K562 (cell line): ENCODE measurements at regions not wholly inside any gene's neighbourhood (a gene's known extent, or its start where the extent isn't known, plus 50 kb on each side); places are given as distances from the start of the nearest gene placed in this dataset.

ENCODE experiments used
- ATAC-seq: fragments of 200-7000 bp; cut with Tn5 transposase; 3 replicates; pipeline ENCODE4 v1.9.1; 2020; ENCODE audit warnings: moderate library complexity
- BruUV-seq: library from RNA; stranded (reverse); fragments of 400-500 nt; replicated peaks from 2 replicates; lab custom pipeline; 2021; lab: Mats Ljungman, UMichigan
- CTCF ChIA-PET: fragments of 300-600 bp; formaldehyde crosslinking; extraction: SDS; loops from one replicate; lab custom pipeline; 2021; ENCODE audit warnings: low intra/inter-chr PET ratio; lab: Yijun Ruan, JAX
- POLR2A ChIA-PET: fragments of 300-600, 350-650 bp; sonication (Branson Sonifier 250); formaldehyde crosslinking; extraction: SDS; loops from one replicate; lab custom pipeline; 2021; ENCODE audit warnings: antibody characterized with exemption, inconsistent platforms; lab: Yijun Ruan, JAX
- DNase-seq, 4 experiments: peaks; one replicate each; pipeline versions ENCODE4 v3.0.0 to v3.0.0-alpha.2; 2011 to 2018; ENCODE audit warnings: low spot score in 3 of 4, mixed read lengths in 3 of 4; ENCODE audit errors: extremely low read depth in 1 of 4
- FAIRE-seq: peaks from 2 replicates; lab custom pipeline; 2011; peaks lifted over from hg19 to GRCh38; lab: Jason Lieb, UNC
- H2AFZ ChIP-seq: 2 replicates; pipeline ENCODE4 v1.6.0; 2011; ENCODE audit warnings: low read depth, low read length, control low read depth, inconsistent platforms
- H3K27ac ChIP-seq: fragments of 200-600 bp; 3 replicates; pipeline ENCODE4 v1.8.0; 2011; ENCODE audit warnings: low read depth, mild to moderate bottlenecking, control low read depth, inconsistent platforms, low read length, moderate library complexity, mixed read lengths; ENCODE audit errors: extremely low read depth
- H3K27me3 ChIP-seq, 2 experiments: fragments of 300-600 bp in 1 of 2; 2 replicates in 1 of 2; 3 replicates in 1 of 2; pipeline versions ENCODE4 v1.6.0 to v1.8.0; 2011; ENCODE audit warnings: inconsistent platforms in 2 of 2, low read length in 2 of 2, mild to moderate bottlenecking in 1 of 2, mixed read lengths in 1 of 2, moderate library complexity in 1 of 2; ENCODE audit not compliant: control insufficient read depth in 2 of 2, insufficient read depth in 2 of 2
- H3K36me3 ChIP-seq: fragments of 300-600 bp; 3 replicates; pipeline ENCODE4 v1.8.0; 2011; ENCODE audit warnings: mild to moderate bottlenecking, low read length, inconsistent platforms; ENCODE audit not compliant: control insufficient read depth, insufficient read depth
- H3K4me1 ChIP-seq, 2 experiments: fragments of 200-600 bp in 1 of 2; replicated peaks in 1 of 2; 2 replicates in 1 of 2; 3 replicates in 1 of 2; pipeline versions ENCODE4 v1.5.1 to v1.8.0; 2011; ENCODE audit warnings: inconsistent platforms in 2 of 2, low read length in 2 of 2, mild to moderate bottlenecking in 1 of 2, mixed read lengths in 1 of 2, moderate library complexity in 1 of 2; ENCODE audit not compliant: control insufficient read depth in 2 of 2, insufficient read depth in 2 of 2
- H3K4me2 ChIP-seq: 2 replicates; pipeline ENCODE4 v1.6.1; 2011; ENCODE audit warnings: low read length, control low read depth, inconsistent platforms, mixed read lengths; ENCODE audit not compliant: insufficient read depth
- H3K4me3 ChIP-seq: fragments of 200-600 bp; sonication (generic), shearing (Covaris generic); 2 replicates; pipeline ENCODE4 v1.5.1; 2016; ENCODE audit warnings: control low read depth, inconsistent platforms
- H3K79me2 ChIP-seq: fragments of 200-600 bp; 3 replicates; pipeline ENCODE4 v1.8.0; 2011; ENCODE audit warnings: low read length, inconsistent platforms; ENCODE audit not compliant: control insufficient read depth, insufficient read depth
- H3K9ac ChIP-seq, 2 experiments: 2 replicates each; pipeline versions ENCODE4 v1.6.0 to v1.6.1; 2011; ENCODE audit warnings: low read depth in 2 of 2, low read length in 2 of 2, control low read depth in 1 of 2, inconsistent platforms in 1 of 2, mild to moderate bottlenecking in 1 of 2, mixed read lengths in 1 of 2; ENCODE audit not compliant: insufficient read depth in 1 of 2
- H3K9me1 ChIP-seq: one replicate; pipeline ENCODE4 v1.6.0; 2011; ENCODE audit warnings: inconsistent platforms, mild to moderate bottlenecking, low read length, moderate library complexity; ENCODE audit not compliant: control insufficient read depth, insufficient read depth
- H3K9me3 ChIP-seq: replicated peaks from 2 replicates; pipeline ENCODE4 v1.5.1; 2011; ENCODE audit warnings: low read depth, low read length, inconsistent platforms; ENCODE audit not compliant: control insufficient read depth, insufficient read depth
- H4K20me1 ChIP-seq: replicated peaks from 2 replicates; pipeline ENCODE4 v1.6.1; 2011; ENCODE audit warnings: low read length, inconsistent platforms, mixed read lengths; ENCODE audit not compliant: control insufficient read depth, insufficient read depth
- HMGN3 ChIP-seq: IDR thresholded peaks from 2 replicates; pipeline ENCODE4 v1.6.1; 2011; ENCODE audit warnings: borderline replicate concordance, low read depth, mild to moderate bottlenecking, mixed read lengths, low read length; ENCODE audit not compliant: insufficient read length; ENCODE audit errors: extremely low read depth
- MEF2A ChIP-seq: IDR thresholded peaks from 2 replicates; pipeline ENCODE4 v1.6.1; 2011; ENCODE audit warnings: low read depth, mild to moderate bottlenecking, low read length, moderate library complexity; ENCODE audit not compliant: control insufficient read depth
- TFAP4 ChIP-seq: sonication (generic); formaldehyde crosslinking; IDR thresholded peaks from 2 replicates; pipeline ENCODE4 v1.8.0; 2022; ENCODE audit warnings: missing genetic modification reagents, mild to moderate bottlenecking, moderate library complexity, borderline replicate concordance
- ZNF124 ChIP-seq: sonication (generic); formaldehyde crosslinking; IDR thresholded peaks from 2 replicates; pipeline ENCODE4 v1.8.1; 2022; ENCODE audit warnings: missing genetic modification reagents
- WGBS: fragments of 100-300 bp; shearing (Covaris generic); methylation state at CpG from one replicate; pipeline ENCODE4 v1.1.6; 2016; ENCODE audit warnings: low coverage, mixed read lengths; ENCODE audit not compliant: insufficient coverage; ENCODE audit errors: missing lambda C conversion rate; 5-methylcytosine and 5-hydroxymethylcytosine counted together
- in situ Hi-C: fragments of 300-500 bp; cut with MboI; formaldehyde crosslinking; loops from 4 replicates; pipeline ENCODE4 v1.15.0; 2018; ENCODE audit warnings: inconsistent platforms, mixed read lengths
- intact Hi-C: fragments of 100-400 bp; cut with micrococcal nuclease; formaldehyde crosslinking; loops from 2 replicates; pipeline ENCODE4 v1.14.2; 2022

GRCh38 chr9:95373069-95373681 lies 55.7 kb upstream of the FANCC start:
- FAIRE-seq = no peak
- no peak overlapping the region for H2AFZ ChIP-seq

More at GRCh38 chr9:95373069-95373681, 55.7 kb upstream of the FANCC start:
- H3K36me3 ChIP-seq = no peaks in the 10 kb centered on the region
- ChIA-PET CTCF (interaction anchor here (0.6 kb wide), 1 partner anchor 765 kb away, joined by 3 read pairs; no protein-coding TSS in a partner anchor), POLR2A (no interaction called here)
- in situ Hi-C loops = no loop called here
- H3K9me1 ChIP-seq = no peaks in the 10 kb centered on the region
- H4K20me1 ChIP-seq = no peaks in the 10 kb centered on the region
- ATAC-seq = no peak
- no peak for TF ChIP-seq TFAP4 (CRISPR knock-in tag)
- TF ChIP-seq HMGN3 = no peak
- TF ChIP-seq MEF2A = no peak
- no peak for TF ChIP-seq ZNF124 (CRISPR knock-in tag)
- intact Hi-C loops = no loop called here
- H3K9me3 ChIP-seq = no peaks in the 10 kb centered on the region
- H3K9ac ChIP-seq = no peak overlapping the region
- no peak for DNase-seq
- no peaks in the 10 kb centered on the region for H3K79me2 ChIP-seq
- no peak overlapping the region for H3K4me2 ChIP-seq
- H3K27me3 ChIP-seq = peaks cover 39 to 58% of the 10 kb centered on the region in 2 experiments; a peak in 4 of 5 replicates
- 6% methylated on average over 6 of the region's 6 CpGs for WGBS
- no peak overlapping the region for H3K4me3 ChIP-seq
- no peak overlapping the region for H3K27ac ChIP-seq
- BruUV-seq = no TSS peak
- H3K4me1 ChIP-seq = peaks cover 0 to 5% of the 10 kb centered on the region in 2 experiments; a peak in 2 of 5 replicates
